ENCODE measurements at regions not wholly inside any gene's neighbourhood (a gene's known extent, or its start where the extent isn't known, plus 50 kb on each side); places are given as distances from the start of the nearest gene placed in this dataset.

DNA sequence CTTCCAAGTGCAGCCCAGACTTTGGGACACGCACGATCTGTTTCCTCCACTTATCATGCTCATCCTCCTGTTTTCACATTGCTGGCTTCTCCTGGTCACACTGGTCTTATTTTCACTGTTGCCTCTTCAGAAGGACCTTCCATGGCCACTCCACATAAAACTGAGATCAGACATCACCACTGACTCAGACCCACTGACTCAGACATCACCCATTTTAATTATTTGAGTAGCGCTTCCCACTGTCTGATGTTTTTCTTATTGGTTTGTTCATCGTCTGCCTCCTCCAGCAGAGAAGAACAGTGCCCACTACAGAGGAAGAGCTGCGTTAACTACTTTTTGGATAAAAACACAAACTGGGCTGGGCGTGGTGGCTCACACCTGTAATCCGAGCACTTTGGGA is 270.5 kb upstream of the PWP1 start:
- H2BK5ac ChIP-seq (ENCODE audit: insufficient read length, low read length): no peak overlapping the region
- H3K23ac ChIP-seq (ENCODE audit: insufficient read length, low read depth, low read length): no peak overlapping the region
- Mint-ChIP-seq H3K36me3 (ENCODE audit: insufficient read depth in 1 of 3, low read depth in 3 of 3) (peaks cover 0 to 4% (median under 1%) of the 10 kb centered on the region in 3 experiments; a peak in 4 of 7 replicates), H3K4me1 (no peaks in the 10 kb centered on the region), H3K27me3 (ENCODE audit: low read depth) (peaks cover 2% of the 10 kb centered on the region), H3K9me3 (peaks cover under 1 to 10% of the 10 kb centered on the region in 2 experiments; a peak in 4 of 5 replicates), H3K4me3 (no peak overlapping the region), H3K27ac (no peak overlapping the region)
- no peak overlapping the region for H2BK15ac ChIP-seq (ENCODE audit: low read depth, low read length)
- no peak overlapping the region for H2AK5ac ChIP-seq (ENCODE audit: insufficient read length, low read length)
- no peak for TF ChIP-seq CTCF (conservative IDR thresholded peaks at IDR 0.05)
- H3K18ac ChIP-seq (ENCODE audit: insufficient read length, low read depth, low read length): no peak overlapping the region
- H2BK12ac ChIP-seq (ENCODE audit: insufficient read length, low read depth, low read length): no peak overlapping the region
- H2BK20ac ChIP-seq (ENCODE audit: low read depth, low read length, poor library complexity, severe bottlenecking): no peak overlapping the region
- no peak for DNase-seq
- H3K56ac ChIP-seq (ENCODE audit: insufficient read length, low read depth, low read length): no peak overlapping the region
- no peaks in the 10 kb centered on the region for H3K27me3 ChIP-seq (ENCODE audit: insufficient read depth, low read length)
- H3K79me2 ChIP-seq (ENCODE audit: insufficient read depth, low read length): no peaks in the 10 kb centered on the region
- H3K23me2 ChIP-seq (ENCODE audit: insufficient read length, low read depth, low read length, poor library complexity, severe bottlenecking): no peaks in the 10 kb centered on the region
- no peak overlapping the region for H3T11ph ChIP-seq (ENCODE audit: low read length)
- H4K5ac ChIP-seq (ENCODE audit: insufficient read length, low read depth, low read length): no peak overlapping the region
- no peak overlapping the region for H2BK120ac ChIP-seq (ENCODE audit: low read depth, low read length, poor library complexity, severe bottlenecking)
- no peak overlapping the region for H3K27ac ChIP-seq (ENCODE audit: insufficient read length, low read depth, low read length)
- H3K4me2 ChIP-seq (ENCODE audit: insufficient read depth, insufficient read length, low read length): no peak overlapping the region
- no peaks in the 10 kb centered on the region for H3K79me1 ChIP-seq (ENCODE audit: insufficient read depth, low read depth, low read length, poor library complexity, severe bottlenecking)
- no CpG with 5 or more reads among the region's 7 CpGs for WGBS (ENCODE audit: extremely low coverage, insufficient read length, low lambda C conversion rate)
- no peaks in the 10 kb centered on the region for H3K4me1 ChIP-seq (ENCODE audit: insufficient read depth, low read length)
- no peak overlapping the region for H3K9ac ChIP-seq (ENCODE audit: extremely low read depth, insufficient read length, low read length)
- no peak overlapping the region for H3K4ac ChIP-seq (ENCODE audit: low read depth, low read length)
- no peak overlapping the region for H4K91ac ChIP-seq (ENCODE audit: insufficient read length, low read depth, low read length)
- H3K14ac ChIP-seq (ENCODE audit: insufficient read depth, low read length): no peak overlapping the region; the same call in 1 of the 2 replicates
- H4K20me1 ChIP-seq (ENCODE audit: control insufficient read depth, insufficient read depth, insufficient read length): no peaks in the 10 kb centered on the region
- H4K8ac ChIP-seq (replicated peaks; ENCODE audit: insufficient read length, low read depth, low read length): no peak overlapping the region
- H3K9me3 ChIP-seq (ENCODE audit: control insufficient read depth, low read depth, low read length): no peaks in the 10 kb centered on the region
- H2AFZ ChIP-seq (ENCODE audit: low read length): no peak overlapping the region

Measured in H9 (cell line).